GM10248 (cell line): ENCODE measurements at regions not wholly inside any gene's neighbourhood (a gene's known extent, or its start where the extent isn't known, plus 50 kb on each side); places are given as distances from the start of the nearest gene placed in this dataset.

Experiments
- CTCF ChIA-PET: fragments of 300-600 bp; sonication (Branson Sonifier 250); formaldehyde crosslinking; extraction: SDS; loops from one replicate; lab custom pipeline; 2021; ENCODE audit warnings: antibody characterized with exemption; lab: Yijun Ruan, JAX
- POLR2A ChIA-PET: fragments of 350-650 bp; sonication (Branson Sonifier 250); formaldehyde crosslinking; extraction: SDS; loops from one replicate; lab custom pipeline; 2020; ENCODE audit warnings: antibody characterized with exemption; lab: Yijun Ruan, JAX
- DNase-seq: peaks from one replicate; pipeline ENCODE4 v3.0.0; 2012; ENCODE audit errors: extremely low spot score
- TF ChIP-seq, protein P1 (sequence below): IDR thresholded peaks from 2 replicates; pipeline ENCODE4 v1.5.1; 2012; ENCODE audit warnings: mild to moderate bottlenecking, low read depth; ENCODE audit errors: extremely low read depth, missing control alignments, control extremely low read depth

DNA sequence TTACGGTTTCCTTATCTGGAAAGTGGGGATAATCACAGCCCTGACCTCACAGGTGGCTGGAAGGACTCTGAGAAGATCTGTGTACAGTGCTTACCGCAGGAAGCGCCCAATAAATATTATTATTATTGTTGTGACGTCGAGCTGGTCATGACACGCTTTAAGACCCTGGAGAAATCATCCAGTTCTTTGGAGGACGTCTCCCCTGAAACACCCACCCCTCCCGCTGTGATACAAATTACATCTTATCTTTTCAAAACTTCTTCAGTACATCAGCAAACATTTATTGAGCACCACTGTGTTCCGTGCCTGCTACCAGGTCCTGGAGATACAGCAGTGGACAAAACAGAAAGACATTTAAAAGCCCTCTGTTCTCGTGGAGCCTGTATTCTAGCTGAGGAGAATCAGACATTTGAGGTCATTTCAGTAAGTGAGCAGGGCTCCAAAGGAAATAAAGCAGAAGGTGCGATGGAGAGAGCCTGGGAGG is 118.7 kb downstream of the CEBPB start:
- CTCF ChIA-PET: no interaction called here
- POLR2A ChIA-PET: no interaction called here
- TF ChIP-seq, protein P1, sequence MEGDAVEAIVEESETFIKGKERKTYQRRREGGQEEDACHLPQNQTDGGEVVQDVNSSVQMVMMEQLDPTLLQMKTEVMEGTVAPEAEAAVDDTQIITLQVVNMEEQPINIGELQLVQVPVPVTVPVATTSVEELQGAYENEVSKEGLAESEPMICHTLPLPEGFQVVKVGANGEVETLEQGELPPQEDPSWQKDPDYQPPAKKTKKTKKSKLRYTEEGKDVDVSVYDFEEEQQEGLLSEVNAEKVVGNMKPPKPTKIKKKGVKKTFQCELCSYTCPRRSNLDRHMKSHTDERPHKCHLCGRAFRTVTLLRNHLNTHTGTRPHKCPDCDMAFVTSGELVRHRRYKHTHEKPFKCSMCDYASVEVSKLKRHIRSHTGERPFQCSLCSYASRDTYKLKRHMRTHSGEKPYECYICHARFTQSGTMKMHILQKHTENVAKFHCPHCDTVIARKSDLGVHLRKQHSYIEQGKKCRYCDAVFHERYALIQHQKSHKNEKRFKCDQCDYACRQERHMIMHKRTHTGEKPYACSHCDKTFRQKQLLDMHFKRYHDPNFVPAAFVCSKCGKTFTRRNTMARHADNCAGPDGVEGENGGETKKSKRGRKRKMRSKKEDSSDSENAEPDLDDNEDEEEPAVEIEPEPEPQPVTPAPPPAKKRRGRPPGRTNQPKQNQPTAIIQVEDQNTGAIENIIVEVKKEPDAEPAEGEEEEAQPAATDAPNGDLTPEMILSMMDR: no peak

DNA sequence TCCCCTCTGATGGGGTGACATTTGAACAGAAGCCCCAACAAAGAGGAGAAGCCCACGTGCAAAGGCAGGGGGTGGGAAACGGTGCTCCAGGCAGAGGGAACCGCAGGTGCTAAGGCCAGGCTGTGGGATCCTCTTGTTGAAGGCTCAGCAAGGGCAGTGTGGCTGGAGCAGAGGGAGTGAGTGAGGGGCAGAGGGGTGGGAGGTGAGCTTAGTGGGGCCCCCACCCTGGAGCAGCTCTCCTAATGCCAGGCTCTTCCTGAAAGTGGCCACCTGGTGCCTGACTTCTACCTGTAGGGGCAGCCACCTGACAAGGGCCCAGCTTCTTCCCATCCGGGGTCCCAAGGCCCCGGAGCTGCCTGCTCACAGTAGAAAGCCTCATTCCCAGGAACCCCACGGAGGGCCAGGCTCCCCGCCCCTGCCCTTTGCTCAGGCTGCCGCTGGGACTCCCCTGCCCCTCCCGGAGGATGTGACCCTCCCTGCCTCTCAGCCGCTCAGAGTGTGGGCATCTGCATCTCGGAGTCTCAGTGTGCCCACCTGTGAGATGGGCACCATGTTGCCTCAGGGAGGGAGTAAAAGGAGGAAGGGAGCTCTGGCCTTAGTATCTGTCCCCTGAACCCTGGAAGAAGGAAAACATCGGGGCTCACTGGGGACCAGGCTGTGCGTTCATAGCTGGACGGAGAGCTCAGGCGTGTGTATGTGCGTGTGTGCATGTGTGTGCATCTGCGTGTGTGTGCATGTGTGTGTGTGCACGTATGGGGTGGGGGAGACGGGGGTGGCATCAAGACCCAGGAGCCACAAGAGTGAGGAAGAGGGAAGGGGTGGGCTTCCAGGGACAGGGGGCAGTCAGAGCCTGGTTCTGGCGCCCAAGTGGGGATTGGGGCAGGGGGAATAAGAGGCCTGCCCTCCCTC is 119.4 kb downstream of the CEBPB start:
- no peak for DNase-seq
- ChIA-PET CTCF (no interaction called here), POLR2A (no interaction called here)
- TF ChIP-seq, protein P1: no peak

More for the DNA sequence above, 118.7 kb downstream of the CEBPB start:
- DNase-seq: no peak

DNA sequence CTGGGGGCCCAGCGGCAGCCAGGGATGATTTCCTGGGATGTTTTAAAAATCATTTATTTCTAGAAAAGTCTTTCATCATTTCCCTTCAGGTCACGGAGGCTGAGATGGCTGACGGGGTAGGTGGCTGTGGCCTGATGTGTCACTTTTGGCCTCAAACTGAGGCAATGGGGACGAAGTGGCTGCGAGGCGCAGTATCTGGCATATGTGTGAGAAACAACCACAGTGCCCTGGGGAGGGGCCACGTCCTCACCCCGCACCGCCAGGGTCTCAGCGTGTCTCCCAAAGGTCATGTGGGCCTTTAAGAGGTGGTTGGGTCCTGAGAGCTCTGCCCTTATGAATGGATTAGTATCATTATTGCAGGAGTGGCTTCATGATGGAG is 120.0 kb downstream of the CEBPB start:
- no peak for DNase-seq
- TF ChIP-seq, protein P1: no peak
- ChIA-PET CTCF (no interaction called here), POLR2A (no interaction called here)

DNA sequence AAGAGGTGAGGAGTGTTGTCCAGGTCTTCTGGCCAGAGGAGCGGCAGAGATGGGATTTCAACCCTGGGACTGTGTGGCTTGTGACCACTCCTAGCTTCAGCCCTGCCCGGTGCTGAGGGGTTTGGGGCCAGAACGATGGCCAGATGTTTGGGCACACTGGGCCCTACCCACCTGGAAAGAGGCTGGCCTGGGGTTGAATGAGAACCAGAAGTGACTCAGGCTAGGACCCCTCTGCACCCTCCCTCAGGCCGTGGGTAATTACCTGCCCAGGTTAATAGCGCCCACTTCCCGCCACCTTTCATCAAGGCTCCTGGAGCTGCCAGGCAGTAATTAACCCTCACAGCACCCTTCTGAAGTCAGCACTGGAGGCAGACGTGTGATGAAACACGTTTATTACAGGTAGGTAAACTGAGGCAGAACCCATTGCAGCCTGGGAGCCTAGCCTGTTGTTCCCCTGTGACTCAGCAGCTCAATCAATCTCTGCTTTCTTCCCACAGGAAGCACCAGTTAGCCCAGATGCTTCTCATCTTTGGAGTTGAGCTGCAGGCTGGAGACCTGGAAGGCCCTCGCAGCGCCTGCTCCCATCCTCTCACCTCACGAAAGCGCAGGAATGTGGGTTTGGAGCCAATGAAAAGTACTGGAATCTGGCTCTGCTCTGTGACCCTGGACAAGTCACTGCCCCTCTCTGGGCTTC is 120.8 kb downstream of the CEBPB start:
- ChIA-PET CTCF (no interaction called here), POLR2A (no interaction called here)
- no peak for DNase-seq
- TF ChIP-seq, protein P1: no peak

DNA sequence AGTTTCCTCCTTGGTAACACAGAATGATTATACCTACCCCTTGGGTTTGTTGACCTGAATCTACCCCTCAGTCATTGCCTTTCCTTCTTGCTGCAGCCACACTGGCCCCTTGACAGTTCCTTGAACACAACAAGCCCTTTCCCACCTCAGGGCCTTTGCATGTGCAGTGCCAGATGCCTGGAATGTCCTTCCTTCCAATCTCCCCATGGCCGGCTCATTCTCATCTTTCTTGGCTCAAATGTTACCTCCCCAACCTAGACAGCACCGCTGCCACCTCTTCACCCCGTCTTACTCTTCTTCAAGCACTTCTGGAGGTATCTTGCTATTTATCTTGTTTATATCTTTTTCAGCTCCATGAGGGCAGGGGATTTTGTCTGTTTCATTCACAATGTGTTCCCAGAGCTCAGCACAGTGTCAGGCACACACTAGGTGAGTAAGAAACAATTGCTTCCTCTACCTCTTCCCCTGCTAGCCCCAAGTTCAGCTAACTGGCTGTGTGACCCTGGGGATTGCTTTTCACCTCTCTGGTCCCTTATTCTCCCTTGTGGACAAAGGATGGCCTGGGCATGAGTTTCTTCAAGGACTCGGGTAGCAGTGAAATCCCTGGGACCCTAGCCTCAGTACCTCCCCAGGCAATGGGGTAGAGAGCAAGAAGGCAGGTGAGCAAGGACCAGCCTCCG is 121.5 kb downstream of the CEBPB start:
- POLR2A ChIA-PET: no interaction called here
- CTCF ChIA-PET: no interaction called here
- DNase-seq: no peak
- TF ChIP-seq, protein P1: no peak

DNA sequence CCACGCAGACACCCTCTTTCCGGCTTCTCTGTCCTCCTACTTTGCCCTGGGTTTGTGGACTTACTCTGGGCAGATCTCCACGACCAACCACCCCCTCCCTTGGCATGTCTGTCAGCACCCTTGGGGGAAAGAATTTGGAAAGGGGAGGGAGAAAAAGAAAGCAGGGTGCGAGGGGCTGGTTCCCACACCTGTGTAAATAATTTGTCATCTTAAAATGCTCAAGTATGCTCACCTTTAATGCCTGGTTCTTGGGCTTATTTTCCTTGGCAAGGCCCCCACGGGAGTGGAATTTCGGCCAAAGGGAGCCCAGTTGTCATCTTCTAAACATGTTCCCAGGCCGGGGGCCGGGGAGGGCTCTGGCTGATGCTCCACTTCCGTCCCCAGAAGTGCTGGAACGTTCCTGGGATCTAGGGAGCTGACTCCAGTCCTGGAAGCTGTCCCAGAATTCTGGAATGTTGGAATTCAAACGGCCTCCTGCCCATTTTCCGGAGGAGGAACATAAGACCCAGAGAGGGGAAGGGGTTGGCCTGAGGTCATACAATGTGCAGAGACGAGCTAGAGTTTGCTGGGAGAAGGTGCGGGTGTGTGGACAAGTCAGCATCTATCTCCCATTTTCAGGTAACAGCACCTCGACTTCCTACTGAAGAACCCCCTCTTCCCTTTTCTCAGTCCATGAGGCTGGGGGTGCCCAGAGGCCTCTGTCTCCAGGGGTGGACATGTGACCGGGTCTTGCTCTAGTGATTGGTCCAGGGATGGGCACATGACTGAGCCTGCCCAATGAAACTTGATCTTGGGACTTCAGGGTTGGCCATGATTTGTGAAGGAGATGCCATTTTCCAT is 122.3 kb downstream of the CEBPB start:
- POLR2A ChIA-PET: no interaction called here
- CTCF ChIA-PET: no interaction called here
- TF ChIP-seq, protein P1: no peak
- no peak for DNase-seq
